HepG2 (cell line): ENCODE measurements at regions not wholly inside any gene's neighbourhood (a gene's known extent, or its start where the extent isn't known, plus 50 kb on each side); places are given as distances from the start of the nearest gene placed in this dataset.

Source experiments
- ATAC-seq: fragments of 200-7000 bp; cut with Tn5 transposase; 3 replicates; pipeline ENCODE4 v1.9.1; 2020; ENCODE audit warnings: mild to moderate bottlenecking, moderate library complexity
- BruUV-seq: library from RNA; stranded (reverse); fragments of 400-500 nt; replicated peaks from 2 replicates; lab custom pipeline; 2021; lab: Mats Ljungman, UMichigan
- CTCF ChIA-PET: fragments of 300-600 bp; formaldehyde crosslinking; extraction: SDS; loops from one replicate; lab custom pipeline; 2021; ENCODE audit warnings: low total read pairs, inconsistent platforms, low intra/inter-chr PET ratio; lab: Yijun Ruan, JAX
- POLR2A ChIA-PET: fragments of 350-600 bp; sonication (Branson Sonifier 250); formaldehyde crosslinking; loops from one replicate; lab custom pipeline; 2020; ENCODE audit warnings: antibody characterized with exemption, inconsistent platforms; lab: Yijun Ruan, JAX
- DNase-seq: peaks from one replicate; pipeline ENCODE4 v3.0.0-alpha.2; 2015; ENCODE audit warnings: low spot score
- FAIRE-seq: peaks from 3 replicates; lab custom pipeline; 2011; peaks lifted over from hg19 to GRCh38; lab: Jason Lieb, UNC
- H2AFZ ChIP-seq: one replicate; pipeline ENCODE4 v1.6.1; 2011; ENCODE audit warnings: low read length, inconsistent platforms
- H3K27ac ChIP-seq: fragments of 300-600 bp; 3 replicates; pipeline ENCODE4 v1.8.0; 2011; ENCODE audit warnings: mixed run types, mild to moderate bottlenecking, mixed read lengths, low read length, inconsistent platforms; ENCODE audit not compliant: insufficient read depth; ENCODE audit errors: extremely low read length
- H3K27me3 ChIP-seq, 2 experiments: fragments of 200-600 bp in 1 of 2; 2 replicates in 1 of 2; 3 replicates in 1 of 2; pipeline versions ENCODE4 v1.6.0 to v1.8.0; 2011; ENCODE audit warnings: low read length in 2 of 2, mild to moderate bottlenecking in 2 of 2, moderate library complexity in 2 of 2, inconsistent platforms in 1 of 2; ENCODE audit not compliant: insufficient read depth in 2 of 2, control insufficient read depth in 1 of 2
- H3K36me3 ChIP-seq, 2 experiments: fragments of 200-600 bp in 1 of 2; replicated peaks in 1 of 2; 2 replicates in 1 of 2; 3 replicates in 1 of 2; pipeline versions ENCODE4 v1.5.1 to v1.8.0; 2011; ENCODE audit warnings: low read length in 2 of 2, inconsistent platforms in 1 of 2; ENCODE audit not compliant: insufficient read depth in 2 of 2, control insufficient read depth in 1 of 2
- H3K4me1 ChIP-seq: 2 replicates; pipeline ENCODE4 v1.5.1; 2012; ENCODE audit warnings: low read length, inconsistent platforms; ENCODE audit not compliant: insufficient read depth
- H3K4me2 ChIP-seq: 2 replicates; pipeline ENCODE4 v1.6.0; 2011; ENCODE audit warnings: low read depth, low read length, inconsistent platforms
- H3K4me3 ChIP-seq, 3 experiments: fragments of 200-600 bp in 1 of 3; sonication (generic), shearing (Covaris generic) in 1 of 3; replicated peaks in 1 of 3; 2 replicates each; pipeline ENCODE4 v1.5.1; 2011 to 2016; ENCODE audit warnings: low read length in 3 of 3, inconsistent platforms in 2 of 3, low read depth in 2 of 3, mild to moderate bottlenecking in 2 of 3, control low read depth in 1 of 3, mixed read lengths in 1 of 3; ENCODE audit not compliant: insufficient read depth in 1 of 3
- H3K79me2 ChIP-seq: one replicate; pipeline ENCODE4 v1.6.1; 2011; ENCODE audit warnings: low read length, inconsistent platforms; ENCODE audit not compliant: insufficient read depth
- H3K9ac ChIP-seq: 2 replicates; pipeline ENCODE4 v1.6.0; 2011; ENCODE audit warnings: mild to moderate bottlenecking, low read depth, low read length, inconsistent platforms; ENCODE audit not compliant: insufficient read depth
- H3K9me3 ChIP-seq: 2 replicates; pipeline ENCODE4 v1.5.1; 2012; ENCODE audit warnings: mild to moderate bottlenecking, low read length
- H4K20me1 ChIP-seq: 2 replicates; pipeline ENCODE4 v1.6.0; 2011; ENCODE audit warnings: inconsistent platforms, mild to moderate bottlenecking, low read length, moderate library complexity; ENCODE audit not compliant: insufficient read depth
- AKAP8 ChIP-seq: sonication (generic); formaldehyde crosslinking; IDR thresholded peaks from 2 replicates; pipeline ENCODE4 v1.5.1; 2020; ENCODE audit warnings: mild to moderate bottlenecking, missing genetic modification reagents
- BCL6 ChIP-seq: IDR thresholded peaks from 2 replicates; pipeline ENCODE4 v1.6.1; 2016; ENCODE audit warnings: missing genetic modification reagents, missing compliant biosample characterization
- FOXA1 ChIP-seq, 2 experiments: fragments of 450-650 bp in 1 of 2; sonication (generic) in 1 of 2; formaldehyde crosslinking in 1 of 2; IDR thresholded peaks; 2 replicates each; pipeline versions ENCODE4 v1.4.0 to v1.6.1; 2016 to 2020; ENCODE audit warnings: missing genetic modification reagents in 1 of 2
- SP1 ChIP-seq, 2 experiments: fragments of 450-650 bp in 1 of 2; sonication (generic) in 1 of 2; formaldehyde crosslinking in 1 of 2; IDR thresholded peaks; 2 replicates each; pipeline versions ENCODE4 v1.4.0 to v1.6.1; 2016 to 2020; ENCODE audit warnings: missing genetic modification reagents in 1 of 2
- ZBTB21 ChIP-seq: sonication (generic); formaldehyde crosslinking; IDR thresholded peaks from 2 replicates; pipeline ENCODE4 v1.4.0; 2020; ENCODE audit warnings: missing genetic modification reagents
- ZNF329 ChIP-seq: sonication (generic); formaldehyde crosslinking; IDR thresholded peaks from 2 replicates; pipeline ENCODE4 v1.9.0; 2021; ENCODE audit warnings: low read depth, mild to moderate bottlenecking, missing genetic modification reagents
- ZNF382 ChIP-seq: sonication (generic); formaldehyde crosslinking; IDR thresholded peaks from 2 replicates; pipeline ENCODE4 v1.5.0; 2020; ENCODE audit warnings: missing genetic modification reagents, mild to moderate bottlenecking, borderline replicate concordance
- ZNF670 ChIP-seq: sonication (generic); formaldehyde crosslinking; IDR thresholded peaks from 2 replicates; pipeline ENCODE4 v1.8.0; 2022; ENCODE audit warnings: mild to moderate bottlenecking, missing genetic modification reagents, borderline replicate concordance
- WGBS: methylation state at CpG from one replicate; pipeline ENCODE4 v1.1.6; 2017; ENCODE audit warnings: low lambda C conversion rate; 5-methylcytosine and 5-hydroxymethylcytosine counted together
- in situ Hi-C: cut with HindIII; loops from 2 replicates; pipeline ENCODE4 v1.10.0; 2017; ENCODE audit warnings: low pct_unique_long_range_greater_than_20kb; ENCODE audit not compliant: extremely low pct_ligation_motif_present
- intact Hi-C: fragments of 100-400 bp; cut with micrococcal nuclease; formaldehyde crosslinking; loops from one replicate; pipeline ENCODE4 v1.10.0; 2022; ENCODE audit not compliant: unreplicated experiment
- TF ChIP-seq, protein P1 (sequence below): sonication (generic); formaldehyde crosslinking; IDR thresholded peaks from 2 replicates; pipeline ENCODE4 v1.4.0; 2020; ENCODE audit warnings: missing genetic modification reagents
- TF ChIP-seq, protein P2 (sequence below): IDR thresholded peaks from 2 replicates; pipeline ENCODE4 v1.6.1; 2016; ENCODE audit warnings: mild to moderate bottlenecking
- TF ChIP-seq, protein P3 (sequence below): sonication (generic); formaldehyde crosslinking; IDR thresholded peaks from 2 replicates; pipeline ENCODE4 v1.4.0; 2020; ENCODE audit warnings: mild to moderate bottlenecking, low read depth, missing genetic modification reagents
- TF ChIP-seq, protein P4 (sequence below): IDR thresholded peaks from 2 replicates; pipeline ENCODE4 v1.6.1; 2016; ENCODE audit warnings: low read depth, missing genetic modification reagents, missing compliant biosample characterization

DNA sequence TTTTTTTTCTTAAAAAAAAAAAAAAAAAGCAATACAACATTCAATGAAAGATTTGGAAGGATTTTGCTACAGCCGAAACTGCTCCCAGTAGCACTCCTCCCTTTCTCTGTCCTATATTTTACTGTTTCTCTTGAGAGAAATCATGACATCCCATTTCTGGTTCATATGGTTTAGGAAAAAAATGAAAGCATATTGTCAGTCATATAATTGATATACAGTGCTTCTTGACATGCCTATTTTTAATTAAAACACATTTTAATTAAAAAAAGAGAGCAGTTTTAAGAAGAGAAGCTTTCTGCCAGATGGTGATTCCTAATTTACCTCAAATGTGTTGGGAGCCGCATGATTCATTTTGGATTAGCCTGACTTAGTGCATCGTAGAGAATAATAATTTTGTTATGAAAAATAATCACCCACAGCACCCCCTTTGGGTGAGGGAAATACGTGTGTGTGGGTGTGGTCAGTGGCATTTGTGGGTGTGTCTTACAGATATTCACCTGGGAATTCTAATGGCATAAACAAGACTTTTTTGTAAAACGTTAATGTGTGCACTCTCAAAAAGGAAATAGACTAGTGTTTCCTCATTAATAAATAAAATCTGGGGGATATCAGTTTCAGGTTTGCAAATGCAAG is 544.5 kb downstream of the MFSD1 start (continued):
- TF ChIP-seq SP1 (IDR thresholded peaks at IDR 0.05) (no peak), SP1 (CRISPR knock-in tag; IDR thresholded peaks at IDR 0.05) (no peak), BCL6 (no peak), ZNF382 (no peak), ZBTB21 (CRISPR knock-in tag) (no peak), AKAP8 (CRISPR knock-in tag) (no peak)
- TF ChIP-seq, protein P1, sequence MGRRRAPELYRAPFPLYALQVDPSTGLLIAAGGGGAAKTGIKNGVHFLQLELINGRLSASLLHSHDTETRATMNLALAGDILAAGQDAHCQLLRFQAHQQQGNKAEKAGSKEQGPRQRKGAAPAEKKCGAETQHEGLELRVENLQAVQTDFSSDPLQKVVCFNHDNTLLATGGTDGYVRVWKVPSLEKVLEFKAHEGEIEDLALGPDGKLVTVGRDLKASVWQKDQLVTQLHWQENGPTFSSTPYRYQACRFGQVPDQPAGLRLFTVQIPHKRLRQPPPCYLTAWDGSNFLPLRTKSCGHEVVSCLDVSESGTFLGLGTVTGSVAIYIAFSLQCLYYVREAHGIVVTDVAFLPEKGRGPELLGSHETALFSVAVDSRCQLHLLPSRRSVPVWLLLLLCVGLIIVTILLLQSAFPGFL (CRISPR knock-in tag), result no peak

DNA sequence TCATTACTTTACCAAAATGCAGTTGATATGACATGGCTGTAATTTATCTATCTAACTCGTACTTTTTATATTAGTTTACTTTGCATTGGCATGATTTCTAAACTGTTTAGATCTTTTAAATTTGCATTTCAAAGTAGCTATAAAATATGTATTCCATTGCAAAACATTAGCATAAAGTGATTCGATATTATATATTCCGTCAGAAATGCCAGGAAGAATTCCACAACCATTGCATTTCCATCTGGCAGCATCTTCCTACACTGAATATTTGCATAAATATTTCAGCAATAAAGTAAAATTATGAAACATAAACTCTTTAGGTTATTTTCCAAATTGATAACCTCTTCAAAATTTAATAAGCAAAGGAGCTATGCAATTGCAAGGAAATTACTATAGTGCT is 546.6 kb downstream of the MFSD1 start:
- Histone ChIP-seq H3K4me1 (no peaks in the 10 kb centered on the region), H3K4me2 (no peak overlapping the region), H3K9ac (no peak overlapping the region), H3K9me3 (no peaks in the 10 kb centered on the region), H3K4me3 (no peak overlapping the region), H3K36me3 (no peaks in the 10 kb centered on the region), H4K20me1 (no peaks in the 10 kb centered on the region), H2AFZ (no peak overlapping the region), H3K27ac (no peak overlapping the region)
- DNase-seq, result no peak
- CTCF ChIA-PET, result no interaction called here
- WGBS, result 23% methylated on average over 3 of the region's 3 CpGs
- POLR2A ChIA-PET, result no interaction called here
- no peak for TF ChIP-seq ZNF329
- TF ChIP-seq, protein P2, sequence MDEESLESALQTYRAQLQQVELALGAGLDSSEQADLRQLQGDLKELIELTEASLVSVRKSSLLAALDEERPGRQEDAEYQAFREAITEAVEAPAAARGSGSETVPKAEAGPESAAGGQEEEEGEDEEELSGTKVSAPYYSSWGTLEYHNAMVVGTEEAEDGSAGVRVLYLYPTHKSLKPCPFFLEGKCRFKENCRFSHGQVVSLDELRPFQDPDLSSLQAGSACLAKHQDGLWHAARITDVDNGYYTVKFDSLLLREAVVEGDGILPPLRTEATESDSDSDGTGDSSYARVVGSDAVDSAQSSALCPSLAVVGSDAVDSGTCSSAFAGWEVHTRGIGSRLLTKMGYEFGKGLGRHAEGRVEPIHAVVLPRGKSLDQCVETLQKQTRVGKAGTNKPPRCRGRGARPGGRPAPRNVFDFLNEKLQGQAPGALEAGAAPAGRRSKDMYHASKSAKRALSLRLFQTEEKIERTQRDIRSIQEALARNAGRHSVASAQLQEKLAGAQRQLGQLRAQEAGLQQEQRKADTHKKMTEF (CRISPR knock-in tag), result no peak
- TF ChIP-seq, protein P3, sequence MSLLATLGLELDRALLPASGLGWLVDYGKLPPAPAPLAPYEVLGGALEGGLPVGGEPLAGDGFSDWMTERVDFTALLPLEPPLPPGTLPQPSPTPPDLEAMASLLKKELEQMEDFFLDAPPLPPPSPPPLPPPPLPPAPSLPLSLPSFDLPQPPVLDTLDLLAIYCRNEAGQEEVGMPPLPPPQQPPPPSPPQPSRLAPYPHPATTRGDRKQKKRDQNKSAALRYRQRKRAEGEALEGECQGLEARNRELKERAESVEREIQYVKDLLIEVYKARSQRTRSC (CRISPR knock-in tag), result no peak
- no peak for TF ChIP-seq FOXA1 (IDR thresholded peaks at IDR 0.05)
- TF ChIP-seq FOXA1 (CRISPR knock-in tag; IDR thresholded peaks at IDR 0.05), result no peak
- TF ChIP-seq, protein P4, sequence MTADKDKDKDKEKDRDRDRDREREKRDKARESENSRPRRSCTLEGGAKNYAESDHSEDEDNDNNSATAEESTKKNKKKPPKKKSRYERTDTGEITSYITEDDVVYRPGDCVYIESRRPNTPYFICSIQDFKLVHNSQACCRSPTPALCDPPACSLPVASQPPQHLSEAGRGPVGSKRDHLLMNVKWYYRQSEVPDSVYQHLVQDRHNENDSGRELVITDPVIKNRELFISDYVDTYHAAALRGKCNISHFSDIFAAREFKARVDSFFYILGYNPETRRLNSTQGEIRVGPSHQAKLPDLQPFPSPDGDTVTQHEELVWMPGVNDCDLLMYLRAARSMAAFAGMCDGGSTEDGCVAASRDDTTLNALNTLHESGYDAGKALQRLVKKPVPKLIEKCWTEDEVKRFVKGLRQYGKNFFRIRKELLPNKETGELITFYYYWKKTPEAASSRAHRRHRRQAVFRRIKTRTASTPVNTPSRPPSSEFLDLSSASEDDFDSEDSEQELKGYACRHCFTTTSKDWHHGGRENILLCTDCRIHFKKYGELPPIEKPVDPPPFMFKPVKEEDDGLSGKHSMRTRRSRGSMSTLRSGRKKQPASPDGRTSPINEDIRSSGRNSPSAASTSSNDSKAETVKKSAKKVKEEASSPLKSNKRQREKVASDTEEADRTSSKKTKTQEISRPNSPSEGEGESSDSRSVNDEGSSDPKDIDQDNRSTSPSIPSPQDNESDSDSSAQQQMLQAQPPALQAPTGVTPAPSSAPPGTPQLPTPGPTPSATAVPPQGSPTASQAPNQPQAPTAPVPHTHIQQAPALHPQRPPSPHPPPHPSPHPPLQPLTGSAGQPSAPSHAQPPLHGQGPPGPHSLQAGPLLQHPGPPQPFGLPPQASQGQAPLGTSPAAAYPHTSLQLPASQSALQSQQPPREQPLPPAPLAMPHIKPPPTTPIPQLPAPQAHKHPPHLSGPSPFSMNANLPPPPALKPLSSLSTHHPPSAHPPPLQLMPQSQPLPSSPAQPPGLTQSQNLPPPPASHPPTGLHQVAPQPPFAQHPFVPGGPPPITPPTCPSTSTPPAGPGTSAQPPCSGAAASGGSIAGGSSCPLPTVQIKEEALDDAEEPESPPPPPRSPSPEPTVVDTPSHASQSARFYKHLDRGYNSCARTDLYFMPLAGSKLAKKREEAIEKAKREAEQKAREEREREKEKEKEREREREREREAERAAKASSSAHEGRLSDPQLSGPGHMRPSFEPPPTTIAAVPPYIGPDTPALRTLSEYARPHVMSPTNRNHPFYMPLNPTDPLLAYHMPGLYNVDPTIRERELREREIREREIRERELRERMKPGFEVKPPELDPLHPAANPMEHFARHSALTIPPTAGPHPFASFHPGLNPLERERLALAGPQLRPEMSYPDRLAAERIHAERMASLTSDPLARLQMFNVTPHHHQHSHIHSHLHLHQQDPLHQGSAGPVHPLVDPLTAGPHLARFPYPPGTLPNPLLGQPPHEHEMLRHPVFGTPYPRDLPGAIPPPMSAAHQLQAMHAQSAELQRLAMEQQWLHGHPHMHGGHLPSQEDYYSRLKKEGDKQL, result no peak
- TF ChIP-seq ZNF670, result no peak
- TF ChIP-seq, all 625 proteins: peak for 0
- intact Hi-C loops (no loop called here), in situ Hi-C loops (no loop called here)
- Histone ChIP-seq H3K27me3 (no peaks in the 10 kb centered on the region), H3K79me2 (no peaks in the 10 kb centered on the region)
- ATAC-seq (no peak), FAIRE-seq (no peak)
- no TSS peak for BruUV-seq
